ENCODE measurements at regions not wholly inside any gene's neighbourhood (a gene's known extent, or its start where the extent isn't known, plus 50 kb on each side); places are given as distances from the start of the nearest gene placed in this dataset.

GRCh38 chr13:103698000-103698399, 631.8 kb upstream of the SLC10A2 start:
- Histone ChIP-seq H3K4me2 (ENCODE audit: unreplicated experiment) (no peak overlapping the region), H3K36me3 (ENCODE audit: low read depth) (no peaks in the 10 kb centered on the region), H3F3A (ENCODE audit: insufficient read depth) (no peaks in the 10 kb centered on the region), H3K4me3 (no peak overlapping the region), H3K27ac (no peak overlapping the region), H3K9me2 (ENCODE audit: insufficient read depth) (no peaks in the 10 kb centered on the region), H3K9me3 (ENCODE audit: low read depth) (no peaks in the 10 kb centered on the region), H3K4me1 (ENCODE audit: insufficient read depth) (no peaks in the 10 kb centered on the region), H3K9ac (no peak overlapping the region), H4K20me1 (ENCODE audit: insufficient read depth) (no peaks in the 10 kb centered on the region), H2AFZ (no peak overlapping the region), H3K79me2 (ENCODE audit: insufficient read depth) (no peaks in the 10 kb centered on the region), H3K27me3 (replicated peaks; ENCODE audit: insufficient read depth) (no peaks in the 10 kb centered on the region)
- 35 to 42% methylated on average over 5 of the region's 5 CpGs for WGBS, 2 experiments (ENCODE audit: low coverage in 1 of 2, low lambda C conversion rate in 2 of 2, missing lambda C conversion rate in 2 of 2)
- no peak for DNase-seq
- in situ Hi-C loops (cut with MboI) = no loop called here
- TF ChIP-seq EZH2 (IDR thresholded peaks at IDR 0.05; ENCODE audit: insufficient read depth, poor library complexity, severe bottlenecking) = no peak
- no peak for TF ChIP-seq EZH2phosphoT487 (IDR thresholded peaks at IDR 0.05; ENCODE audit: insufficient read depth, low read depth)

- Histone ChIP-seq H3K4me2 (ENCODE audit: unreplicated experiment) (no peak overlapping the region), H3K36me3 (ENCODE audit: low read depth) (no peaks in the 10 kb centered on the region), H3K79me2 (ENCODE audit: insufficient read depth) (no peaks in the 10 kb centered on the region), H3K27ac (no peak overlapping the region), H3K4me3 (no peak overlapping the region), H3K9me3 (ENCODE audit: low read depth) (no peaks in the 10 kb centered on the region), H3K27me3 (replicated peaks; ENCODE audit: insufficient read depth) (no peaks in the 10 kb centered on the region), H3K9ac (no peak overlapping the region), H3F3A (ENCODE audit: insufficient read depth) (no peaks in the 10 kb centered on the region), H2AFZ (no peak overlapping the region), H3K9me2 (ENCODE audit: insufficient read depth) (no peaks in the 10 kb centered on the region), H3K4me1 (ENCODE audit: insufficient read depth) (no peaks in the 10 kb centered on the region), H4K20me1 (ENCODE audit: insufficient read depth) (no peaks in the 10 kb centered on the region)
- in situ Hi-C loops (cut with MboI) = no loop called here
- 42 to 55% methylated on average over 2 of the region's 2 CpGs for WGBS, 2 experiments (ENCODE audit: low coverage in 1 of 2, low lambda C conversion rate in 2 of 2, missing lambda C conversion rate in 2 of 2)
- TF ChIP-seq EZH2phosphoT487 (IDR thresholded peaks at IDR 0.05; ENCODE audit: insufficient read depth, low read depth) (no peak), EZH2 (IDR thresholded peaks at IDR 0.05; ENCODE audit: insufficient read depth, poor library complexity, severe bottlenecking) (no peak)
- no peak for DNase-seq
Observed at GRCh38 chr13:103695320-103695719, 629.1 kb upstream of the SLC10A2 start.

GRCh38 chr13:103694471-103694870, 628.3 kb upstream of the SLC10A2 start:
- no peaks in the 10 kb centered on the region for H3K9me2 ChIP-seq (ENCODE audit: insufficient read depth)
- no peaks in the 10 kb centered on the region for H4K20me1 ChIP-seq (ENCODE audit: insufficient read depth)
- in situ Hi-C loops (cut with MboI) = no loop called here
- DNase-seq = no peak
- no peak overlapping the region for H3K4me3 ChIP-seq
- H3K9me3 ChIP-seq (ENCODE audit: low read depth) = no peaks in the 10 kb centered on the region
- H3K36me3 ChIP-seq (ENCODE audit: low read depth) = no peaks in the 10 kb centered on the region
- no peaks in the 10 kb centered on the region for H3K27me3 ChIP-seq (replicated peaks; ENCODE audit: insufficient read depth)
- no peaks in the 10 kb centered on the region for H3K4me1 ChIP-seq (ENCODE audit: insufficient read depth)
- H3K27ac ChIP-seq = no peak overlapping the region
- WGBS, 2 experiments (ENCODE audit: low coverage in 1 of 2, low lambda C conversion rate in 2 of 2, missing lambda C conversion rate in 2 of 2) = 18 to 21% methylated on average over 4 of the region's 4 CpGs
- no peak overlapping the region for H2AFZ ChIP-seq
- H3K79me2 ChIP-seq (ENCODE audit: insufficient read depth) = no peaks in the 10 kb centered on the region
- no peak overlapping the region for H3K9ac ChIP-seq
- no peak overlapping the region for H3K4me2 ChIP-seq (ENCODE audit: unreplicated experiment)
- H3F3A ChIP-seq (ENCODE audit: insufficient read depth) = no peaks in the 10 kb centered on the region
- TF ChIP-seq EZH2phosphoT487 (IDR thresholded peaks at IDR 0.05; ENCODE audit: insufficient read depth, low read depth) = no peak
- no peak for TF ChIP-seq EZH2 (IDR thresholded peaks at IDR 0.05; ENCODE audit: insufficient read depth, poor library complexity, severe bottlenecking)

GRCh38 chr13:103694033-103694432, 627.8 kb upstream of the SLC10A2 start:
- H3K4me2 ChIP-seq (ENCODE audit: unreplicated experiment) = no peak overlapping the region
- H3K9me3 ChIP-seq (ENCODE audit: low read depth) = no peaks in the 10 kb centered on the region
- no peak for DNase-seq
- H3K27me3 ChIP-seq (replicated peaks; ENCODE audit: insufficient read depth) = no peaks in the 10 kb centered on the region
- no peaks in the 10 kb centered on the region for H3K9me2 ChIP-seq (ENCODE audit: insufficient read depth)
- no peaks in the 10 kb centered on the region for H3K79me2 ChIP-seq (ENCODE audit: insufficient read depth)
- H3K4me1 ChIP-seq (ENCODE audit: insufficient read depth) = no peaks in the 10 kb centered on the region
- no peak overlapping the region for H3K27ac ChIP-seq
- H3K36me3 ChIP-seq (ENCODE audit: low read depth) = no peaks in the 10 kb centered on the region
- H2AFZ ChIP-seq = no peak overlapping the region
- WGBS, 2 experiments (ENCODE audit: low coverage in 1 of 2, low lambda C conversion rate in 2 of 2, missing lambda C conversion rate in 2 of 2) = 10 to 11% methylated on average over 5 of the region's 5 CpGs
- no peak overlapping the region for H3K4me3 ChIP-seq
- no peak overlapping the region for H3K9ac ChIP-seq
- H3F3A ChIP-seq (ENCODE audit: insufficient read depth) = no peaks in the 10 kb centered on the region
- in situ Hi-C loops (cut with MboI) = no loop called here
- TF ChIP-seq EZH2phosphoT487 (IDR thresholded peaks at IDR 0.05; ENCODE audit: insufficient read depth, low read depth) = no peak
- TF ChIP-seq EZH2 (IDR thresholded peaks at IDR 0.05; ENCODE audit: insufficient read depth, poor library complexity, severe bottlenecking) = no peak
- no peaks in the 10 kb centered on the region for H4K20me1 ChIP-seq (ENCODE audit: insufficient read depth)

DNA sequence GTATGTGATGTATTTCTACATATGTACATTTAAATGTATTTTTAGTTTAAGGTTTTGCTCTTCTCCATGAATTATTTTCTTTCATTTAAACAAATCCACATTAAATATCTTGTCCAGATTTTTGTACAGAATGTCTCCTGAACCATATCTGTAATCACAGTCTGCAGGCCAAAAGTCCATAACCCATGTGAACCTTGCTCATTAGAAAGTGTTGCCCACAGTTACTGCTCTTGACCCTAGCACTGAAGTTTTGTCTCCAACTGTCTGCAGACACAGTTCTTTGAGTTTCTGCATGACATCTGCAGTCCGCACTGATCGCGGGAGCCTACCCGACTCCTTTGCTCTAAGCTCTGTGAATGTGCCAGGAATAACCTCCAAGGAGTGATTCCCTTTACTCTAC, 626.2 kb upstream of the SLC10A2 start:
- in situ Hi-C loops (cut with MboI) = no loop called here
- H3K4me1 ChIP-seq (ENCODE audit: insufficient read depth) = no peaks in the 10 kb centered on the region
- no peaks in the 10 kb centered on the region for H3F3A ChIP-seq (ENCODE audit: insufficient read depth)
- H2AFZ ChIP-seq = no peak overlapping the region
- H3K27ac ChIP-seq = no peak overlapping the region
- H4K20me1 ChIP-seq (ENCODE audit: insufficient read depth) = no peaks in the 10 kb centered on the region
- WGBS, 2 experiments (ENCODE audit: low coverage in 1 of 2, low lambda C conversion rate in 2 of 2, missing lambda C conversion rate in 2 of 2) = 38 to 41% methylated on average over 4 of the region's 4 CpGs
- H3K27me3 ChIP-seq (replicated peaks; ENCODE audit: insufficient read depth) = no peaks in the 10 kb centered on the region
- DNase-seq = no peak
- no peak overlapping the region for H3K4me2 ChIP-seq (ENCODE audit: unreplicated experiment)
- no peaks in the 10 kb centered on the region for H3K79me2 ChIP-seq (ENCODE audit: insufficient read depth)
- H3K9me2 ChIP-seq (ENCODE audit: insufficient read depth) = no peaks in the 10 kb centered on the region
- no peaks in the 10 kb centered on the region for H3K9me3 ChIP-seq (ENCODE audit: low read depth)
- H3K9ac ChIP-seq = no peak overlapping the region
- H3K36me3 ChIP-seq (ENCODE audit: low read depth) = no peaks in the 10 kb centered on the region
- TF ChIP-seq EZH2phosphoT487 (IDR thresholded peaks at IDR 0.05; ENCODE audit: insufficient read depth, low read depth) = no peak
- TF ChIP-seq EZH2 (IDR thresholded peaks at IDR 0.05; ENCODE audit: insufficient read depth, poor library complexity, severe bottlenecking) = no peak
- H3K4me3 ChIP-seq = no peak overlapping the region
